H1 (cell line): ENCODE measurements at regions not wholly inside any gene's neighbourhood (a gene's known extent, or its start where the extent isn't known, plus 50 kb on each side); places are given as distances from the start of the nearest gene placed in this dataset.

Experiments used
- CTCF ChIA-PET: fragments of 300-600 bp; sonication (Branson Sonifier 250); formaldehyde crosslinking; loops from one replicate; lab custom pipeline; 2021; ENCODE audit not compliant: partially characterized antibody; lab: Charles Lee
- POLR2A ChIA-PET: fragments of 300-600 bp; sonication (Branson Sonifier 250); formaldehyde crosslinking; loops from one replicate; lab custom pipeline; 2021; ENCODE audit warnings: inconsistent platforms; ENCODE audit not compliant: partially characterized antibody; lab: Charles Lee
- DNase-seq, 2 experiments: peaks; one replicate each; pipeline versions ENCODE4 v3.0.0 to v3.0.0-alpha.2; 2010 to 2022; ENCODE audit warnings: low spot score in 2 of 2, low read depth in 1 of 2, mixed read lengths in 1 of 2
- FAIRE-seq: peaks from 2 replicates; lab custom pipeline; 2011; peaks lifted over from hg19 to GRCh38; lab: Jason Lieb, UNC
- H2AFZ ChIP-seq: 2 replicates; pipeline ENCODE4 v1.8.1; 2012; ENCODE audit warnings: low read length, inconsistent platforms
- H2AK5ac ChIP-seq: 2 replicates; pipeline ENCODE4 v1.6.1; 2013; ENCODE audit warnings: low read depth, low read length
- H2BK120ac ChIP-seq: replicated peaks from 2 replicates; pipeline ENCODE3; 2013; ENCODE audit warnings: low read depth, low read length, inconsistent platforms
- H2BK12ac ChIP-seq: 2 replicates; pipeline ENCODE4 v1.6.1; 2013; ENCODE audit warnings: low read depth, low read length
- H2BK15ac ChIP-seq: 2 replicates; pipeline ENCODE4 v1.6.1; 2013; ENCODE audit warnings: low read length
- H2BK20ac ChIP-seq: 2 replicates; pipeline ENCODE4 v1.6.1; 2013; ENCODE audit warnings: low read length
- H2BK5ac ChIP-seq: 2 replicates; pipeline ENCODE4 v1.6.1; 2013; ENCODE audit warnings: low read depth, low read length
- H3K14ac ChIP-seq: 2 replicates; pipeline ENCODE4 v1.6.1; 2013; ENCODE audit warnings: inconsistent platforms; ENCODE audit not compliant: insufficient read length
- H3K18ac ChIP-seq: 2 replicates; pipeline ENCODE4 v1.6.1; 2013; ENCODE audit warnings: low read length; ENCODE audit errors: extremely low read depth
- H3K23ac ChIP-seq: 2 replicates; pipeline ENCODE4 v1.6.1; 2013; ENCODE audit warnings: inconsistent platforms; ENCODE audit not compliant: insufficient read length
- H3K23me2 ChIP-seq: 2 replicates; pipeline ENCODE4 v1.6.1; 2013; ENCODE audit warnings: low read depth, low read length
- H3K27ac ChIP-seq: 2 replicates; pipeline ENCODE4 v1.6.1; 2011; ENCODE audit warnings: low read depth, low read length, inconsistent platforms
- H3K27me3 ChIP-seq, 4 experiments: replicated peaks in 1 of 4; 1 replicate in 1 of 4; 2 replicates in 3 of 4; pipeline versions ENCODE4 v1.6.1 to v1.8.1; 2011 to 2013; ENCODE audit warnings: low read length in 3 of 4, mild to moderate bottlenecking in 3 of 4, inconsistent platforms in 2 of 4, mixed read lengths in 2 of 4, moderate library complexity in 1 of 4; ENCODE audit not compliant: control insufficient read depth in 3 of 4, insufficient read depth in 3 of 4; ENCODE audit errors: extremely low read depth in 1 of 4
- H3K36me3 ChIP-seq, 4 experiments: 2 replicates each; pipeline versions ENCODE4 v1.6.1 to v1.8.1; 2011 to 2013; ENCODE audit warnings: mild to moderate bottlenecking in 4 of 4, low read length in 3 of 4, moderate library complexity in 2 of 4, control low read depth in 1 of 4, inconsistent platforms in 1 of 4; ENCODE audit not compliant: insufficient read depth in 4 of 4, control insufficient read depth in 2 of 4
- H3K4ac ChIP-seq: replicated peaks from 2 replicates; pipeline ENCODE3; 2013; ENCODE audit warnings: low read length, low read depth, mixed read lengths, inconsistent platforms; ENCODE audit not compliant: insufficient read length
- H3K4me1 ChIP-seq, 4 experiments: replicated peaks in 1 of 4; 1 replicate in 1 of 4; 2 replicates in 3 of 4; pipeline versions ENCODE4 v1.6.1 to v1.8.1; 2011 to 2013; ENCODE audit warnings: low read length in 3 of 4, inconsistent platforms in 2 of 4, mixed read lengths in 1 of 4; ENCODE audit not compliant: insufficient read depth in 4 of 4, control insufficient read depth in 3 of 4
- H3K4me2 ChIP-seq, 2 experiments: 2 replicates each; pipeline versions ENCODE4 v1.6.1 to v1.8.1; 2011 to 2013; ENCODE audit warnings: low read depth in 2 of 2, low read length in 2 of 2, control low read depth in 1 of 2, inconsistent platforms in 1 of 2, mild to moderate bottlenecking in 1 of 2; ENCODE audit not compliant: insufficient read depth in 1 of 2
- H3K4me3 ChIP-seq, 4 experiments: fragments of 200-600, 300-600 bp in 1 of 4; sonication (generic), shearing (Covaris generic), sonication (Bioruptor Twin) in 1 of 4; 2 replicates each; pipeline versions ENCODE4 v1.5.1 to v1.8.1; 2011 to 2016; ENCODE audit warnings: low read length in 4 of 4, low read depth in 3 of 4, control low read depth in 2 of 4, inconsistent platforms in 2 of 4, mild to moderate bottlenecking in 2 of 4, mixed read lengths in 1 of 4, moderate library complexity in 1 of 4; ENCODE audit not compliant: insufficient read depth in 2 of 4; ENCODE audit errors: extremely low read depth in 1 of 4
- H3K56ac ChIP-seq: replicated peaks from 2 replicates; pipeline ENCODE3; 2013; ENCODE audit warnings: low read depth, mild to moderate bottlenecking, mixed read lengths, low read length, inconsistent platforms; ENCODE audit not compliant: insufficient read length
- H3K79me1 ChIP-seq: 2 replicates; pipeline ENCODE4 v1.6.1; 2013; ENCODE audit warnings: low read depth, low read length, control low read depth
- H3K79me2 ChIP-seq, 2 experiments: 2 replicates each; pipeline versions ENCODE4 v1.6.1 to v1.8.1; 2012 to 2013; ENCODE audit warnings: low read length in 2 of 2, mild to moderate bottlenecking in 2 of 2, inconsistent platforms in 1 of 2; ENCODE audit not compliant: insufficient read depth in 2 of 2, control insufficient read depth in 1 of 2
- H3K9ac ChIP-seq, 4 experiments: replicated peaks in 1 of 4; 1 replicate in 1 of 4; 2 replicates in 3 of 4; pipeline versions ENCODE4 v1.6.1 to v1.8.1; 2011 to 2013; ENCODE audit warnings: low read depth in 3 of 4, low read length in 3 of 4, control low read depth in 2 of 4, mild to moderate bottlenecking in 2 of 4, moderate library complexity in 2 of 4, inconsistent platforms in 1 of 4; ENCODE audit errors: extremely low read depth in 1 of 4
- H3K9me3 ChIP-seq, 2 experiments: 2 replicates each; pipeline versions ENCODE4 v1.6.1 to v1.8.1; 2012 to 2013; ENCODE audit warnings: mild to moderate bottlenecking in 2 of 2, moderate library complexity in 2 of 2, control low read depth in 1 of 2, inconsistent platforms in 1 of 2, low read depth in 1 of 2, low read length in 1 of 2, mixed read lengths in 1 of 2; ENCODE audit not compliant: insufficient read depth in 2 of 2
- H4K20me1 ChIP-seq, 2 experiments: replicated peaks in 1 of 2; 2 replicates each; pipeline versions ENCODE3 to v1.8.1; 2011 to 2013; ENCODE audit warnings: inconsistent platforms in 2 of 2, low read length in 2 of 2, mild to moderate bottlenecking in 1 of 2; ENCODE audit not compliant: insufficient read depth in 2 of 2, control insufficient read depth in 1 of 2
- H4K5ac ChIP-seq: 2 replicates; pipeline ENCODE4 v1.6.1; 2013; ENCODE audit warnings: low read length, low read depth, mixed read lengths, inconsistent platforms; ENCODE audit not compliant: insufficient read length
- H4K8ac ChIP-seq: 2 replicates; pipeline ENCODE4 v1.8.0; 2013; ENCODE audit warnings: mild to moderate bottlenecking, moderate library complexity, low read length, inconsistent platforms; ENCODE audit not compliant: insufficient read depth; ENCODE audit errors: extremely low read depth
- H4K91ac ChIP-seq: replicated peaks from 2 replicates; pipeline ENCODE3; 2013; ENCODE audit warnings: low read length, mixed read lengths, inconsistent platforms; ENCODE audit not compliant: insufficient read length
- CBX5 ChIP-seq: fragments of 300-800, 300-1000 bp; sonication (generic); IDR thresholded peaks from 2 replicates; pipeline ENCODE4 v1.7.1; 2016; ENCODE audit warnings: antibody characterized with exemption, low read length, low read depth
- CTBP2 ChIP-seq: IDR thresholded peaks from 2 replicates; pipeline ENCODE4 v1.7.0; 2011; ENCODE audit warnings: borderline replicate concordance, mild to moderate bottlenecking, moderate library complexity, mixed read lengths, low read length; ENCODE audit not compliant: insufficient read depth, insufficient read length
- EZH2 ChIP-seq: fragments of 200-600 bp; sonication (generic); IDR thresholded peaks from 2 replicates; pipeline ENCODE4 v1.7.1; 2012; ENCODE audit warnings: low read depth, mild to moderate bottlenecking, moderate library complexity, low read length, inconsistent platforms; ENCODE audit not compliant: severe bottlenecking
- GABPA ChIP-seq: IDR thresholded peaks from 2 replicates; pipeline ENCODE4 v1.6.1; 2011; ENCODE audit warnings: mild to moderate bottlenecking, low read length, moderate library complexity, borderline replicate concordance; ENCODE audit not compliant: insufficient read depth
- NRF1 ChIP-seq: IDR thresholded peaks from 2 replicates; pipeline ENCODE4 v1.6.1; 2011; ENCODE audit warnings: mild to moderate bottlenecking, low read depth, low read length, improper control_type of control experiment
- POLR2AphosphoS5 ChIP-seq: IDR thresholded peaks from 2 replicates; pipeline ENCODE4 v1.6.1; 2011; ENCODE audit warnings: low read depth, low read length
- RFX5 ChIP-seq: IDR thresholded peaks from 2 replicates; pipeline ENCODE4 v1.6.1; 2011; ENCODE audit warnings: low read depth, low read length, improper control_type of control experiment, borderline replicate concordance
- RNF2 ChIP-seq: fragments of 200-900, 300-1000 bp; sonication (generic); IDR thresholded peaks from 2 replicates; pipeline ENCODE4 v1.7.1; 2016; ENCODE audit warnings: borderline replicate concordance, low read depth, mild to moderate bottlenecking, antibody characterized with exemption, low read length; ENCODE audit not compliant: poor library complexity, severe bottlenecking; ENCODE audit errors: missing control alignments
- SAP30 ChIP-seq: fragments of 300-600 bp; sonication (generic); IDR thresholded peaks from 2 replicates; pipeline ENCODE4 v1.7.1; 2012; ENCODE audit warnings: low read length, moderate library complexity, mild to moderate bottlenecking, inconsistent platforms; ENCODE audit not compliant: insufficient read depth, insufficient replicate concordance
- SP1 ChIP-seq: IDR thresholded peaks from 2 replicates; pipeline ENCODE4 v1.6.1; 2011; ENCODE audit warnings: low read depth, low read length
- SRF ChIP-seq: IDR thresholded peaks from 2 replicates; pipeline ENCODE4 v1.6.1; 2011; ENCODE audit warnings: mild to moderate bottlenecking, low read depth, low read length, moderate library complexity
- WGBS, 2 experiments: shearing (Covaris generic) in 1 of 2; methylation state at CpG; one replicate each; pipeline versions ENCODE4 v1.1.6 to v1.1.7; 2013 to 2015; ENCODE audit warnings: low lambda C conversion rate in 2 of 2, mixed read lengths in 2 of 2, inconsistent platforms in 1 of 2, low coverage in 1 of 2, missing lambda C conversion rate in 1 of 2; ENCODE audit not compliant: insufficient replicate concordance in 2 of 2, insufficient coverage in 1 of 2, insufficient read length in 1 of 2; ENCODE audit errors: extremely low coverage in 1 of 2, missing lambda C conversion rate in 1 of 2; 5-methylcytosine and 5-hydroxymethylcytosine counted together
- TF ChIP-seq, protein P1 (sequence below), 3 experiments: IDR thresholded peaks; 1 replicate in 2 of 3; 2 replicates in 1 of 3; pipeline versions ENCODE4 v1.5.1 to v1.6.1; 2011; ENCODE audit warnings: low read length in 3 of 3, mild to moderate bottlenecking in 3 of 3, inconsistent platforms in 2 of 3, low read depth in 1 of 3, moderate library complexity in 1 of 3; ENCODE audit not compliant: insufficient read depth in 1 of 3; ENCODE audit errors: control extremely low read depth in 1 of 3

DNA sequence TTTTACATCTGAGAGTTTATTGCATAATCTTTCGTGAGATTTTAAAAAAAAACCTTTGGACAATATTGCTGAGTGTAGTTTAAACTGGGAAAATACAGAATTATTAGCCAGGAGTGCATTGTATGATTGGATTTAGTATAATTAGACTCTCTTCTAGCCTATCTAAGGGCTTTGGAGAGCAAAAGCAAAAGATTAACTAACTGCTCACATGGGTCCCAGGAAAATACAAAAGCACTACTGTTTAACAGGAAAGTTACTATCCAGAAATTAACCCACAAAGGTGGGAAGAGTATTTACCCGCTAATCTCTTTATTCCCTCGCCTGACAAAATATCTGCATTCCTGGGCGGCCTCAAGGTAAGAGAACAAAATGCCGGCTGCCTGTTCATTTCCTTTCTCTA lies 309.5 kb downstream of the ATXN7L3B start:
- Histone ChIP-seq H2AFZ (no peak overlapping the region), H3K23me2 (no peaks in the 10 kb centered on the region), H3K9me3 (no peaks in the 10 kb centered on the region), H4K91ac (no peak overlapping the region), H2AK5ac (no peak overlapping the region), H3K4me2 (no peak overlapping the region), H4K8ac (no peak overlapping the region), H2BK120ac (no peak overlapping the region), H3K4ac (no peak overlapping the region), H3K79me2 (no peaks in the 10 kb centered on the region), H2BK20ac (no peak overlapping the region), H3K27ac (no peak overlapping the region), H3K18ac (no peak overlapping the region), H3K79me1 (no peaks in the 10 kb centered on the region), H3K4me3 (no peak overlapping the region), H2BK15ac (no peak overlapping the region), H3K4me1 (no peaks in the 10 kb centered on the region), H2BK5ac (no peak overlapping the region), H4K5ac (no peak overlapping the region), H3K23ac (no peak overlapping the region), H3K56ac (no peak overlapping the region), H4K20me1 (no peaks in the 10 kb centered on the region), H2BK12ac (no peak overlapping the region), H3K27me3 (no peaks in the 10 kb centered on the region), H3K36me3 (no peaks in the 10 kb centered on the region), H3K14ac (no peak overlapping the region), H3K9ac (no peak overlapping the region)
- POLR2A ChIA-PET: no interaction called here
- WGBS, 2 experiments: 84% methylated on average over 5 of the region's 5 CpGs; no CpG with 5 or more reads in 1 of the 2 experiments
- CTCF ChIA-PET: interaction anchor here (1.0 kb wide), 1 partner anchor 43 kb away, joined by 4 read pairs; no protein-coding TSS in a partner anchor
- DNase-seq: no peak
- FAIRE-seq: no peak
- TF ChIP-seq CTBP2 (no peak), SRF (no peak), NRF1 (no peak), EZH2 (no peak), CBX5 (no peak), GABPA (no peak), RNF2 (no peak), RFX5 (no peak), SAP30 (no peak), POLR2AphosphoS5 (no peak), SP1 (no peak)
- TF ChIP-seq, protein P1, sequence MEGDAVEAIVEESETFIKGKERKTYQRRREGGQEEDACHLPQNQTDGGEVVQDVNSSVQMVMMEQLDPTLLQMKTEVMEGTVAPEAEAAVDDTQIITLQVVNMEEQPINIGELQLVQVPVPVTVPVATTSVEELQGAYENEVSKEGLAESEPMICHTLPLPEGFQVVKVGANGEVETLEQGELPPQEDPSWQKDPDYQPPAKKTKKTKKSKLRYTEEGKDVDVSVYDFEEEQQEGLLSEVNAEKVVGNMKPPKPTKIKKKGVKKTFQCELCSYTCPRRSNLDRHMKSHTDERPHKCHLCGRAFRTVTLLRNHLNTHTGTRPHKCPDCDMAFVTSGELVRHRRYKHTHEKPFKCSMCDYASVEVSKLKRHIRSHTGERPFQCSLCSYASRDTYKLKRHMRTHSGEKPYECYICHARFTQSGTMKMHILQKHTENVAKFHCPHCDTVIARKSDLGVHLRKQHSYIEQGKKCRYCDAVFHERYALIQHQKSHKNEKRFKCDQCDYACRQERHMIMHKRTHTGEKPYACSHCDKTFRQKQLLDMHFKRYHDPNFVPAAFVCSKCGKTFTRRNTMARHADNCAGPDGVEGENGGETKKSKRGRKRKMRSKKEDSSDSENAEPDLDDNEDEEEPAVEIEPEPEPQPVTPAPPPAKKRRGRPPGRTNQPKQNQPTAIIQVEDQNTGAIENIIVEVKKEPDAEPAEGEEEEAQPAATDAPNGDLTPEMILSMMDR (IDR thresholded peaks at IDR 0.05; ENCODE audit: control extremely low read depth in 1 of 3, insufficient read depth in 1 of 3, low read depth in 1 of 3, low read length in 3 of 3): no peak
